ENCODE measurements at regions not wholly inside any gene's neighbourhood (a gene's known extent, or its start where the extent isn't known, plus 50 kb on each side); places are given as distances from the start of the nearest gene placed in this dataset.

GRCh38 chr11:129637473-129637872, 178.2 kb upstream of the TMEM45B start:
- intact Hi-C loops (cut with micrococcal nuclease), result no loop called here
- Histone ChIP-seq H3K4me1 (replicated peaks in 1 of 2; ENCODE audit: control insufficient read depth in 2 of 2, insufficient read depth in 2 of 2, low read length in 2 of 2) (no peaks in the 10 kb centered on the region), H2AFZ (ENCODE audit: low read depth, low read length) (no peak overlapping the region), H3K27ac (ENCODE audit: extremely low read depth, low read depth, low read length) (no peak overlapping the region), H3K9ac (ENCODE audit: insufficient read depth in 1 of 2, low read depth in 2 of 2, low read length in 2 of 2) (no peak overlapping the region), H3K9me1 (ENCODE audit: control insufficient read depth, insufficient read depth, low read length) (no peaks in the 10 kb centered on the region), H3K27me3 (ENCODE audit: control insufficient read depth in 2 of 2, insufficient read depth in 2 of 2, low read length in 2 of 2) (no peaks in the 10 kb centered on the region; a peak in 1 of 5 replicates), H3K9me3 (replicated peaks; ENCODE audit: control insufficient read depth, insufficient read depth, low read depth, low read length) (no peaks in the 10 kb centered on the region), H3K79me2 (ENCODE audit: control insufficient read depth, insufficient read depth, low read length) (no peaks in the 10 kb centered on the region), H3K4me3 (no peak overlapping the region), H3K36me3 (ENCODE audit: control insufficient read depth, insufficient read depth, low read length) (no peaks in the 10 kb centered on the region), H4K20me1 (replicated peaks; ENCODE audit: control insufficient read depth, insufficient read depth, low read length) (no peaks in the 10 kb centered on the region), H3K4me2 (ENCODE audit: insufficient read depth, low read length) (no peak overlapping the region)
- in situ Hi-C loops (cut with MboI), result no loop called here
- 0% methylated on average over 6 of the region's 6 CpGs for WGBS (ENCODE audit: insufficient coverage, low coverage, missing lambda C conversion rate)
- ATAC-seq (no peak), DNase-seq (ENCODE audit: extremely low read depth in 1 of 4, low spot score in 3 of 4) (no peak), FAIRE-seq (no peak)
- peak; percentile 73 for TF ChIP-seq FOSL1 (tag; conservative IDR thresholded peaks at IDR 0.05)
- TF ChIP-seq PKNOX1 (IDR thresholded peaks at IDR 0.05), result peak; percentile 20; the same call in 1 of the 2 replicates
- TF ChIP-seq PBX2 (CRISPR knock-in tag; IDR thresholded peaks at IDR 0.05; ENCODE audit: low read depth), result no peak
- no peak for TF ChIP-seq PBX2 (tag; conservative IDR thresholded peaks at IDR 0.05; ENCODE audit: low read depth)
- 0 out of 2 replicates have a peak, but pooled peaks have one; percentile 21 for TF ChIP-seq ATF3 (IDR thresholded peaks at IDR 0.05)
- TF ChIP-seq ATF3 (CRISPR knock-in tag; conservative IDR thresholded peaks at IDR 0.05), result no peak
- BruUV-seq (replicated peaks), result no TSS peak
- ChIA-PET CTCF (ENCODE audit: low intra/inter-chr PET ratio) (no interaction called here), POLR2A (no interaction called here)

Measured in K562 (cell line).